ENCODE measurements at regions not wholly inside any gene's neighbourhood (a gene's known extent, or its start where the extent isn't known, plus 50 kb on each side); places are given as distances from the start of the nearest gene placed in this dataset.

GRCh38 chr10:8897769-8898168 is 843.3 kb downstream of the GATA3 start:
- Mint-ChIP-seq H3K4me1 (no peaks in the 10 kb centered on the region), H3K4me3 (peak overlapping the region; percentile 12), H3K9me3 (no peaks in the 10 kb centered on the region), H3K27me3 (peaks cover 32% of the 10 kb centered on the region), H3K36me3 (ENCODE audit: insufficient read depth) (no peaks in the 10 kb centered on the region), H3K27ac (ENCODE audit: low read depth) (no peak overlapping the region)
- peak; percentile 23 for ATAC-seq (replicated peaks; ENCODE audit: extremely low read depth, poor library complexity, severe bottlenecking)
- DNase-seq (ENCODE audit: low spot score in 2 of 2): no peak

GRCh38 chr10:8898745-8899330 is 844.4 kb downstream of the GATA3 start:
- H3K9me3 Mint-ChIP-seq: no peaks in the 10 kb centered on the region
- no peak for ATAC-seq (replicated peaks; ENCODE audit: extremely low read depth, poor library complexity, severe bottlenecking)
- H3K27me3 Mint-ChIP-seq: peaks cover 31% of the 10 kb centered on the region
- no peaks in the 10 kb centered on the region for H3K4me1 Mint-ChIP-seq
- no peak for DNase-seq (ENCODE audit: low spot score in 2 of 2)
- H3K4me3 Mint-ChIP-seq: no peak overlapping the region
- no peaks in the 10 kb centered on the region for H3K36me3 Mint-ChIP-seq (ENCODE audit: insufficient read depth)
- no peak overlapping the region for H3K27ac Mint-ChIP-seq (ENCODE audit: low read depth)

- no peak overlapping the region for H3K27ac Mint-ChIP-seq (ENCODE audit: low read depth)
- no peaks in the 10 kb centered on the region for H3K9me3 Mint-ChIP-seq
- H3K4me1 Mint-ChIP-seq: no peaks in the 10 kb centered on the region
- no peak overlapping the region for H3K4me3 Mint-ChIP-seq
- DNase-seq (ENCODE audit: low spot score in 2 of 2): no peak
- H3K36me3 Mint-ChIP-seq (ENCODE audit: insufficient read depth): no peaks in the 10 kb centered on the region
- no peak for ATAC-seq (replicated peaks; ENCODE audit: extremely low read depth, poor library complexity, severe bottlenecking)
- H3K27me3 Mint-ChIP-seq: peaks cover 13% of the 10 kb centered on the region
These were observed 848.4 kb downstream of the GATA3 start for GRCh38 chr10:8902926-8903325.

- Mint-ChIP-seq H3K4me3 (no peak overlapping the region), H3K36me3 (ENCODE audit: insufficient read depth) (no peaks in the 10 kb centered on the region), H3K4me1 (no peaks in the 10 kb centered on the region), H3K27ac (ENCODE audit: low read depth) (no peak overlapping the region), H3K9me3 (no peaks in the 10 kb centered on the region), H3K27me3 (peaks cover 10% of the 10 kb centered on the region)
- ATAC-seq (replicated peaks; ENCODE audit: extremely low read depth, poor library complexity, severe bottlenecking): no peak
- DNase-seq (ENCODE audit: low spot score in 2 of 2): no peak
These were observed 853.5 kb downstream of the GATA3 start for GRCh38 chr10:8908013-8908412.

- no peaks in the 10 kb centered on the region for H3K9me3 Mint-ChIP-seq
- no peak for ATAC-seq (replicated peaks; ENCODE audit: extremely low read depth, poor library complexity, severe bottlenecking)
- H3K27me3 Mint-ChIP-seq: peaks cover 10% of the 10 kb centered on the region
- H3K36me3 Mint-ChIP-seq (ENCODE audit: insufficient read depth): peaks cover 2% of the 10 kb centered on the region
- no peaks in the 10 kb centered on the region for H3K4me1 Mint-ChIP-seq
- no peak overlapping the region for H3K4me3 Mint-ChIP-seq
- no peak for DNase-seq (ENCODE audit: low spot score in 2 of 2)
- no peak overlapping the region for H3K27ac Mint-ChIP-seq (ENCODE audit: low read depth)
These were observed 855.8 kb downstream of the GATA3 start for GRCh38 chr10:8910314-8910713.

GRCh38 chr10:8911032-8911431 is 856.5 kb downstream of the GATA3 start:
- Mint-ChIP-seq H3K36me3 (ENCODE audit: insufficient read depth) (peaks cover 2% of the 10 kb centered on the region), H3K27ac (ENCODE audit: low read depth) (no peak overlapping the region), H3K4me1 (no peaks in the 10 kb centered on the region), H3K4me3 (no peak overlapping the region), H3K27me3 (peaks cover 10% of the 10 kb centered on the region), H3K9me3 (no peaks in the 10 kb centered on the region)
- DNase-seq (ENCODE audit: low spot score in 2 of 2) (no peak), ATAC-seq (replicated peaks; ENCODE audit: extremely low read depth, poor library complexity, severe bottlenecking) (no peak)

- H3K9me3 Mint-ChIP-seq: no peaks in the 10 kb centered on the region
- no peaks in the 10 kb centered on the region for H3K4me1 Mint-ChIP-seq
- peaks cover 10% of the 10 kb centered on the region for H3K27me3 Mint-ChIP-seq
- no peak for ATAC-seq (replicated peaks; ENCODE audit: extremely low read depth, poor library complexity, severe bottlenecking)
- H3K36me3 Mint-ChIP-seq (ENCODE audit: insufficient read depth): peaks cover 2% of the 10 kb centered on the region
- no peak for DNase-seq (ENCODE audit: low spot score in 2 of 2)
- no peak overlapping the region for H3K27ac Mint-ChIP-seq (ENCODE audit: low read depth)
- no peak overlapping the region for H3K4me3 Mint-ChIP-seq
These were observed 857.6 kb downstream of the GATA3 start for GRCh38 chr10:8912108-8912507.

- ATAC-seq (replicated peaks; ENCODE audit: extremely low read depth, poor library complexity, severe bottlenecking) (no peak), DNase-seq (ENCODE audit: low spot score in 2 of 2) (no peak)
- H3K4me1 Mint-ChIP-seq: no peaks in the 10 kb centered on the region
- H3K27ac Mint-ChIP-seq (ENCODE audit: low read depth): no peak overlapping the region
- H3K4me3 Mint-ChIP-seq: no peak overlapping the region
- H3K9me3 Mint-ChIP-seq: no peaks in the 10 kb centered on the region
- peaks cover 2% of the 10 kb centered on the region for H3K36me3 Mint-ChIP-seq (ENCODE audit: insufficient read depth)
- H3K27me3 Mint-ChIP-seq: peaks cover 10% of the 10 kb centered on the region
These were observed 859.2 kb downstream of the GATA3 start for GRCh38 chr10:8913720-8914119.

GRCh38 chr10:8919280-8919679 is 864.8 kb downstream of the GATA3 start:
- Mint-ChIP-seq H3K27ac (ENCODE audit: low read depth) (no peak overlapping the region), H3K4me3 (no peak overlapping the region), H3K4me1 (no peaks in the 10 kb centered on the region), H3K9me3 (no peaks in the 10 kb centered on the region), H3K36me3 (ENCODE audit: insufficient read depth) (peaks cover under 1% of the 10 kb centered on the region), H3K27me3 (peaks cover 7% of the 10 kb centered on the region)
- ATAC-seq (replicated peaks; ENCODE audit: extremely low read depth, poor library complexity, severe bottlenecking): no peak
- DNase-seq (ENCODE audit: low spot score in 2 of 2): no peak

- Mint-ChIP-seq H3K27me3 (peaks cover 17% of the 10 kb centered on the region), H3K9me3 (peaks cover 8% of the 10 kb centered on the region), H3K36me3 (ENCODE audit: insufficient read depth) (no peaks in the 10 kb centered on the region), H3K27ac (ENCODE audit: low read depth) (no peak overlapping the region), H3K4me3 (no peak overlapping the region), H3K4me1 (no peaks in the 10 kb centered on the region)
- ATAC-seq (replicated peaks; ENCODE audit: extremely low read depth, poor library complexity, severe bottlenecking): no peak
- no peak for DNase-seq (ENCODE audit: low spot score in 2 of 2)
These were observed 867.1 kb downstream of the GATA3 start for GRCh38 chr10:8921568-8921967.

- Mint-ChIP-seq H3K9me3 (peaks cover 8% of the 10 kb centered on the region), H3K4me1 (no peaks in the 10 kb centered on the region), H3K27ac (ENCODE audit: low read depth) (no peak overlapping the region), H3K36me3 (ENCODE audit: insufficient read depth) (no peaks in the 10 kb centered on the region), H3K27me3 (peaks cover 30% of the 10 kb centered on the region), H3K4me3 (no peak overlapping the region)
- DNase-seq (ENCODE audit: low spot score in 2 of 2): no peak
- no peak for ATAC-seq (replicated peaks; ENCODE audit: extremely low read depth, poor library complexity, severe bottlenecking)
These were observed 868.6 kb downstream of the GATA3 start for GRCh38 chr10:8923096-8923495.

GRCh38 chr10:8927705-8928104 is 873.2 kb downstream of the GATA3 start:
- H3K27ac Mint-ChIP-seq (ENCODE audit: low read depth): no peak overlapping the region
- peaks cover 8% of the 10 kb centered on the region for H3K9me3 Mint-ChIP-seq
- ATAC-seq (replicated peaks; ENCODE audit: extremely low read depth, poor library complexity, severe bottlenecking) (no peak), DNase-seq (ENCODE audit: low spot score in 2 of 2) (no peak)
- no peak overlapping the region for H3K4me3 Mint-ChIP-seq
- H3K27me3 Mint-ChIP-seq: peaks cover 42% of the 10 kb centered on the region
- no peaks in the 10 kb centered on the region for H3K4me1 Mint-ChIP-seq
- H3K36me3 Mint-ChIP-seq (ENCODE audit: insufficient read depth): no peaks in the 10 kb centered on the region

- H3K4me1 Mint-ChIP-seq: no peaks in the 10 kb centered on the region
- H3K27me3 Mint-ChIP-seq: no peaks in the 10 kb centered on the region
- DNase-seq (ENCODE audit: low spot score in 2 of 2) (no peak), ATAC-seq (replicated peaks; ENCODE audit: extremely low read depth, poor library complexity, severe bottlenecking) (no peak)
- peaks cover 2% of the 10 kb centered on the region for H3K36me3 Mint-ChIP-seq (ENCODE audit: insufficient read depth)
- no peak overlapping the region for H3K27ac Mint-ChIP-seq (ENCODE audit: low read depth)
- no peak overlapping the region for H3K4me3 Mint-ChIP-seq
- H3K9me3 Mint-ChIP-seq: no peaks in the 10 kb centered on the region
These were observed 892.0 kb downstream of the GATA3 start for GRCh38 chr10:8946451-8946850.

- no peak overlapping the region for H3K27ac Mint-ChIP-seq (ENCODE audit: low read depth)
- H3K4me1 Mint-ChIP-seq: no peaks in the 10 kb centered on the region
- H3K36me3 Mint-ChIP-seq (ENCODE audit: insufficient read depth): no peaks in the 10 kb centered on the region
- ATAC-seq (replicated peaks; ENCODE audit: extremely low read depth, poor library complexity, severe bottlenecking): no peak
- no peak for DNase-seq (ENCODE audit: low spot score in 2 of 2)
- H3K4me3 Mint-ChIP-seq: no peak overlapping the region
- H3K9me3 Mint-ChIP-seq: no peaks in the 10 kb centered on the region
- no peaks in the 10 kb centered on the region for H3K27me3 Mint-ChIP-seq
These were observed 896.5 kb downstream of the GATA3 start for GRCh38 chr10:8950978-8951377.
